Karpas-422 (cell line): ENCODE measurements at regions not wholly inside any gene's neighbourhood (a gene's known extent, or its start where the extent isn't known, plus 50 kb on each side); places are given as distances from the start of the nearest gene placed in this dataset.

ENCODE experiments used
- DNase-seq: peaks from one replicate; pipeline ENCODE4 v3.0.0-alpha.2; 2015
- H2AFZ ChIP-seq: fragments of 200-600 bp; sonication (generic); 2 replicates; pipeline ENCODE4 v1.6.1; 2014; ENCODE audit warnings: antibody characterized with exemption, low read length, mixed read lengths
- H3K27ac ChIP-seq: fragments of 200-600 bp; sonication (generic); 2 replicates; pipeline ENCODE4 v1.5.1; 2014; ENCODE audit warnings: mild to moderate bottlenecking, low read length, moderate library complexity
- H3K27me3 ChIP-seq: fragments of 200-600 bp; sonication (generic); 2 replicates; pipeline ENCODE4 v1.6.1; 2014; ENCODE audit warnings: low read length, mixed read lengths
- H3K36me3 ChIP-seq: fragments of 200-600 bp; sonication (generic); 2 replicates; pipeline ENCODE4 v1.6.1; 2014; ENCODE audit warnings: low read length, mixed read lengths; ENCODE audit not compliant: insufficient read depth
- H3K4me1 ChIP-seq: fragments of 200-600 bp; sonication (generic); 2 replicates; pipeline ENCODE4 v1.6.1; 2014; ENCODE audit warnings: mild to moderate bottlenecking, low read length, mixed read lengths
- H3K4me2 ChIP-seq: fragments of 200-600 bp; sonication (generic); 2 replicates; pipeline ENCODE4 v1.6.1; 2014; ENCODE audit warnings: low read length, low read depth, mild to moderate bottlenecking; ENCODE audit not compliant: poor library complexity, severe bottlenecking
- H3K4me3 ChIP-seq: fragments of 200-600 bp; sonication (generic); 2 replicates; pipeline ENCODE4 v1.5.1; 2014; ENCODE audit warnings: mild to moderate bottlenecking, antibody characterized with exemption, low read length, mixed read lengths
- H3K79me2 ChIP-seq: fragments of 200-600 bp; sonication (generic); 2 replicates; pipeline ENCODE4 v1.6.1; 2014; ENCODE audit warnings: mild to moderate bottlenecking, low read length, mixed read lengths
- H3K9ac ChIP-seq: fragments of 200-600 bp; sonication (generic); 2 replicates; pipeline ENCODE4 v1.6.0; 2014; ENCODE audit warnings: low read length
- H3K9me2 ChIP-seq: fragments of 200-600 bp; sonication (generic), shearing (Covaris generic); replicated peaks from 2 replicates; pipeline ENCODE4 v1.6.0; 2014; ENCODE audit warnings: mild to moderate bottlenecking, low read length, moderate library complexity; ENCODE audit not compliant: insufficient read depth
- H3K9me3 ChIP-seq: fragments of 300-700, 200-600 bp; sonication (generic); 2 replicates; pipeline ENCODE4 v1.6.1; 2014; ENCODE audit warnings: low read length, mixed read lengths
- H4K20me1 ChIP-seq: fragments of 200-600 bp; sonication (generic); 2 replicates; pipeline ENCODE4 v1.6.1; 2014; ENCODE audit warnings: mild to moderate bottlenecking, antibody characterized with exemption, low read length, low read depth; ENCODE audit not compliant: insufficient read depth

DNA sequence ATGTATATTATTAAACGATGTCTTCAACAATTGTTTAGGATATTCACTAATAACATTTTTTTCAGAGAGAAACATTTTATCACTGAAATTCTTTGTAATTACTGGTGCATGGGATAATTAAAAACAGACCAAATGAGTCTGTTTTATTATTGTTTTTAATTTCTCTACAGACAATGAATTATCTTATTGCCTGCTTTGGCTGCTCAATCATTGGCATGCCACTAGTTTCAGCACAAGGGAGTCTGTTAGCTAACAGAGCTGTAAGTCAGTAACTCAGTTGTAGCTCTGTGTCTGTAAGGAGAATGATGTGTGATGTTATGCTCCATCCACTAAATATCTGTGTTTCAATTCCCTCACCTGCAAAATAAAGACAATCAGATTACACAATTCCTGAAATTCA is 443.9 kb downstream of the PRR16 start:
- Histone ChIP-seq H3K9me3 (peaks cover 13% of the 10 kb centered on the region), H3K27me3 (no peaks in the 10 kb centered on the region), H4K20me1 (no peaks in the 10 kb centered on the region), H3K9me2 (no peaks in the 10 kb centered on the region), H2AFZ (no peak overlapping the region), H3K36me3 (no peaks in the 10 kb centered on the region), H3K4me3 (no peak overlapping the region), H3K4me1 (no peaks in the 10 kb centered on the region), H3K79me2 (no peaks in the 10 kb centered on the region), H3K27ac (no peak overlapping the region), H3K4me2 (no peak overlapping the region), H3K9ac (no peak overlapping the region)
- DNase-seq, result no peak

DNA sequence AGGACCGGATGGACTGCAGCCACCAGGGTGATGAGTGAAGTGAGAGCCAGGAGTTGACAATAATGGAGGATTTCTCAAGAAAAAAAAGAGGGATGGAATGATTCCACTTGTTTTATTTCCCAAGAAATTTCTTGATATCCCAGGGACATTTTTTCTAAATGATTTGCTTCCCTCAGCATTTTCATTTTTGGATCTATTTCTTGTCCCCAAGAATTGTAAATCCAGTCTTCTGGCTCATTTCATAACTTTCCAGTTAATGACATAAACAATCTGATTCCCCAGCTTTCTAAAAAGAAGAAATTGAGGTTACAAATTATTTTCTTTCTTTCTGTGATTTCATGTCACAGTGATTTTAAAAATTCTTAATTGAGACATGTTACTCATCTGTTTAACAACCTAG is 446.5 kb downstream of the PRR16 start:
- no peaks in the 10 kb centered on the region for H3K36me3 ChIP-seq
- no peaks in the 10 kb centered on the region for H3K4me1 ChIP-seq
- no peak overlapping the region for H3K27ac ChIP-seq
- no peaks in the 10 kb centered on the region for H3K79me2 ChIP-seq
- H3K4me3 ChIP-seq, result no peak overlapping the region
- H3K27me3 ChIP-seq, result no peaks in the 10 kb centered on the region
- H3K9me2 ChIP-seq, result no peaks in the 10 kb centered on the region
- H2AFZ ChIP-seq, result no peak overlapping the region
- no peak for DNase-seq
- H3K9me3 ChIP-seq, result peaks cover 10% of the 10 kb centered on the region; the same call in 1 of the 2 replicates
- H3K4me2 ChIP-seq, result no peak overlapping the region
- H3K9ac ChIP-seq, result no peak overlapping the region
- H4K20me1 ChIP-seq, result no peaks in the 10 kb centered on the region

GRCh38 chr5:120913396-120913795 is 449.3 kb downstream of the PRR16 start:
- Histone ChIP-seq H3K4me1 (no peaks in the 10 kb centered on the region), H3K36me3 (no peaks in the 10 kb centered on the region), H3K9me2 (no peaks in the 10 kb centered on the region), H3K79me2 (no peaks in the 10 kb centered on the region), H3K27ac (no peak overlapping the region), H2AFZ (no peak overlapping the region), H3K4me2 (no peak overlapping the region), H4K20me1 (no peaks in the 10 kb centered on the region), H3K27me3 (no peaks in the 10 kb centered on the region), H3K9me3 (peaks cover 4% of the 10 kb centered on the region; the same call in 1 of the 2 replicates), H3K4me3 (no peak overlapping the region), H3K9ac (no peak overlapping the region)
- no peak for DNase-seq

DNA sequence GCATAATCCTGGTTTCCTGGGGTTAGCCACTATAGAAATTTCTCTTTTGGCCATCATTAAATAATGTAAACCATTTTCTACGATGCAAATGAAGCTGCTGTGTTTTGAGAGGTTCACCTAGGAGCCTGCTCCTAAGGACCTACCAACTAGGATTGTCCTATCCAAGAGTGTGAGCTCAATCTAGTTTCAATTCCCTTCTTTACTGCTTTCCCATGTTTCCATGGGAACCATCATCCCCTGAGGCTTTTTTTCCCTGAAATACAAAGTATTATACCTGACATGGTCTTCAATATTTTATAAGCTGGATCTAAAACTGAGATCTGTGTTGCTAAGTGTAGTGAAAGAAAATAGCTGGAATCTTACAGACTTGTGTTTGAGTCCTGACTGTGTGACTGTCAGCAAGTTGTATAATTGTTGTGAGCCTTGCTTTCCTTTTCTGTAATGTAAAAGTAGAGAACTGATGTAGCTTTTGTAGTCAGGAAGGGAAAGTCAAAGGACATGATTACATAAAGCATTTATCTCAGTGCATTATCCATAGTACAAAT is 453.2 kb downstream of the PRR16 start:
- Histone ChIP-seq H3K4me1 (no peaks in the 10 kb centered on the region), H3K79me2 (no peaks in the 10 kb centered on the region), H3K27me3 (no peaks in the 10 kb centered on the region), H3K36me3 (no peaks in the 10 kb centered on the region), H3K9me2 (no peaks in the 10 kb centered on the region; the same call in 1 of the 2 replicates), H3K4me3 (no peak overlapping the region), H4K20me1 (no peaks in the 10 kb centered on the region), H2AFZ (no peak overlapping the region), H3K27ac (no peak overlapping the region), H3K9me3 (0 out of 2 replicates have a peak, but pooled peaks cover 3% of the 10 kb centered on the region), H3K9ac (no peak overlapping the region), H3K4me2 (no peak overlapping the region)
- DNase-seq, result no peak

GRCh38 chr5:120919017-120919416 is 454.9 kb downstream of the PRR16 start:
- Histone ChIP-seq H4K20me1 (no peaks in the 10 kb centered on the region), H3K9ac (no peak overlapping the region), H3K4me3 (no peak overlapping the region), H3K79me2 (no peaks in the 10 kb centered on the region), H3K27ac (no peak overlapping the region), H2AFZ (no peak overlapping the region), H3K4me2 (no peak overlapping the region), H3K9me3 (0 out of 2 replicates have a peak, but pooled peaks cover 3% of the 10 kb centered on the region), H3K27me3 (no peaks in the 10 kb centered on the region), H3K9me2 (no peaks in the 10 kb centered on the region; the same call in 1 of the 2 replicates), H3K36me3 (no peaks in the 10 kb centered on the region), H3K4me1 (no peaks in the 10 kb centered on the region)
- no peak for DNase-seq

GRCh38 chr5:120923026-120923425 is 458.9 kb downstream of the PRR16 start:
- H3K9me3 ChIP-seq, result peaks cover 8% of the 10 kb centered on the region; the same call in 1 of the 2 replicates
- no peaks in the 10 kb centered on the region for H3K36me3 ChIP-seq
- no peak overlapping the region for H3K4me2 ChIP-seq
- no peaks in the 10 kb centered on the region for H4K20me1 ChIP-seq
- H3K79me2 ChIP-seq, result no peaks in the 10 kb centered on the region
- H3K27ac ChIP-seq, result no peak overlapping the region
- DNase-seq, result no peak
- H3K4me3 ChIP-seq, result no peak overlapping the region
- H2AFZ ChIP-seq, result no peak overlapping the region
- no peaks in the 10 kb centered on the region for H3K27me3 ChIP-seq
- H3K9ac ChIP-seq, result no peak overlapping the region
- H3K4me1 ChIP-seq, result no peaks in the 10 kb centered on the region
- H3K9me2 ChIP-seq, result no peaks in the 10 kb centered on the region; the same call in 1 of the 2 replicates

DNA sequence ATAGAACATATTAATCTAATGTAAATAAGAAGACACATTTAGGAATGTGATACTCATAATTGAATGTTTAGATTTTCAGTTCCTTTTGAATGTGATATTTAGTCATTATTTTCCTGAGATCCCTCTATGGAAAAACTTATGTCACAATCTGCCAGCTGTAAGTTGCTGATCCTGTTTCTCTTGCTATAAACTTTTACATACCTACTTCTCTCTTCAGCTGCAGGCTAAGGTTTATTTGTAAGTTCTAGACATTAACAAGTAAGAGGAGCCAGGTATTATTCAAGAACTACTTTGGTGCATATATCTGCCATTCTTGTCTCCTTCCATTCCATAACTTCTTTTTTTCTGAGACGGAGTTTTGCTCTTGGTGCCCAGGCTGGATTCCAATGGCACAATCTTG is 462.4 kb downstream of the PRR16 start:
- H3K4me2 ChIP-seq, result no peak overlapping the region
- H3K36me3 ChIP-seq, result no peaks in the 10 kb centered on the region
- no peak overlapping the region for H3K27ac ChIP-seq
- no peaks in the 10 kb centered on the region for H3K9me2 ChIP-seq
- no peak overlapping the region for H3K9ac ChIP-seq
- no peak overlapping the region for H3K4me3 ChIP-seq
- H3K27me3 ChIP-seq, result no peaks in the 10 kb centered on the region
- H2AFZ ChIP-seq, result no peak overlapping the region
- H3K4me1 ChIP-seq, result no peaks in the 10 kb centered on the region
- no peaks in the 10 kb centered on the region for H4K20me1 ChIP-seq
- H3K9me3 ChIP-seq, result peaks cover 12% of the 10 kb centered on the region; the same call in 1 of the 2 replicates
- no peak for DNase-seq
- H3K79me2 ChIP-seq, result no peaks in the 10 kb centered on the region

GRCh38 chr5:120927950-120928530 is 463.9 kb downstream of the PRR16 start:
- Histone ChIP-seq H3K4me1 (no peaks in the 10 kb centered on the region), H2AFZ (no peak overlapping the region), H3K9me3 (peaks cover 9% of the 10 kb centered on the region; the same call in 1 of the 2 replicates), H3K4me2 (no peak overlapping the region), H3K9me2 (no peaks in the 10 kb centered on the region), H3K9ac (no peak overlapping the region), H4K20me1 (no peaks in the 10 kb centered on the region), H3K4me3 (no peak overlapping the region), H3K79me2 (no peaks in the 10 kb centered on the region), H3K27ac (no peak overlapping the region), H3K36me3 (no peaks in the 10 kb centered on the region), H3K27me3 (no peaks in the 10 kb centered on the region)
- DNase-seq, result no peak
